AG09309 (cell line): ENCODE measurements at regions not wholly inside any gene's neighbourhood (a gene's known extent, or its start where the extent isn't known, plus 50 kb on each side); places are given as distances from the start of the nearest gene placed in this dataset.

Experiments used
- DNase-seq: peaks from one replicate; pipeline ENCODE4 v3.0.0-alpha.2; 2010; ENCODE audit warnings: low read depth
- H3K4me3 ChIP-seq: 2 replicates; pipeline ENCODE4 v1.5.1; 2011; ENCODE audit warnings: mild to moderate bottlenecking, low read depth, low read length, moderate library complexity; ENCODE audit not compliant: control insufficient read depth
- CTCF ChIP-seq: IDR thresholded peaks from 2 replicates; pipeline ENCODE4 v1.5.1; 2011; ENCODE audit warnings: mild to moderate bottlenecking, low read depth, low read length, inconsistent platforms; ENCODE audit not compliant: insufficient read depth, control insufficient read depth; ENCODE audit errors: missing control alignments

GRCh38 chr1:72516264-72516663, 233.9 kb upstream of the NEGR1 start:
- peak; percentile 11 for DNase-seq
- no peak for TF ChIP-seq CTCF
- no peak overlapping the region for H3K4me3 ChIP-seq

- DNase-seq: peak; percentile 13
- TF ChIP-seq CTCF: no peak
- H3K4me3 ChIP-seq: no peak overlapping the region
Observed at GRCh38 chr1:72498371-72498770, 216.0 kb upstream of the NEGR1 start.

GRCh38 chr1:72489801-72490200, 207.5 kb upstream of the NEGR1 start:
- no peak for TF ChIP-seq CTCF
- no peak overlapping the region for H3K4me3 ChIP-seq
- DNase-seq: no peak

GRCh38 chr1:72485801-72486200, 203.5 kb upstream of the NEGR1 start:
- no peak for TF ChIP-seq CTCF
- H3K4me3 ChIP-seq: no peak overlapping the region
- no peak for DNase-seq

- H3K4me3 ChIP-seq: no peak overlapping the region
- TF ChIP-seq CTCF: no peak
- no peak for DNase-seq
Observed at GRCh38 chr1:72483846-72484357, 201.6 kb upstream of the NEGR1 start.

- no peak for TF ChIP-seq CTCF
- H3K4me3 ChIP-seq: no peak overlapping the region
- no peak for DNase-seq
Observed at GRCh38 chr1:72482736-72483413, 200.5 kb upstream of the NEGR1 start.
